Fibroblast of villous mesenchyme (primary cell): ENCODE measurements at regions not wholly inside any gene's neighbourhood (a gene's known extent, or its start where the extent isn't known, plus 50 kb on each side); places are given as distances from the start of the nearest gene placed in this dataset.

ENCODE experiments used
- DNase-seq: peaks from one replicate; pipeline ENCODE4 v3.0.0-alpha.2; 2010; ENCODE audit warnings: low read depth
- H3K4me3 ChIP-seq: 2 replicates; pipeline ENCODE4 v1.5.1; 2011; ENCODE audit warnings: low read depth, mild to moderate bottlenecking, low read length
- CTCF ChIP-seq: IDR thresholded peaks from 2 replicates; pipeline ENCODE4 v1.5.1; 2012; ENCODE audit warnings: low read depth, mild to moderate bottlenecking, low read length; ENCODE audit not compliant: insufficient read depth

- no peak for TF ChIP-seq CTCF
- H3K4me3 ChIP-seq = no peak overlapping the region
- DNase-seq = no peak
Observed at GRCh38 chr12:115450017-115450416, 766.0 kb upstream of the TBX3 start.

GRCh38 chr12:115449526-115449925 is 765.6 kb upstream of the TBX3 start:
- no peak for TF ChIP-seq CTCF
- no peak for DNase-seq
- no peak overlapping the region for H3K4me3 ChIP-seq

GRCh38 chr12:115444346-115444745 is 760.4 kb upstream of the TBX3 start:
- H3K4me3 ChIP-seq = no peak overlapping the region
- no peak for TF ChIP-seq CTCF
- peak; percentile 11 for DNase-seq

GRCh38 chr12:115443351-115443938 is 759.5 kb upstream of the TBX3 start:
- no peak for TF ChIP-seq CTCF
- DNase-seq = no peak
- no peak overlapping the region for H3K4me3 ChIP-seq

GRCh38 chr12:115440438-115440837 is 756.5 kb upstream of the TBX3 start:
- H3K4me3 ChIP-seq = no peak overlapping the region
- DNase-seq = peak; percentile 33

GRCh38 chr12:115439008-115439601 is 755.1 kb upstream of the TBX3 start:
- no peak overlapping the region for H3K4me3 ChIP-seq
- no peak for TF ChIP-seq CTCF
- DNase-seq = no peak

More at GRCh38 chr12:115440438-115440837, 756.5 kb upstream of the TBX3 start:
- TF ChIP-seq CTCF = no peak

- H3K4me3 ChIP-seq = no peak overlapping the region
- no peak for DNase-seq
- no peak for TF ChIP-seq CTCF
Observed at GRCh38 chr12:115438314-115438713, 754.3 kb upstream of the TBX3 start.
